ENCODE measurements at regions not wholly inside any gene's neighbourhood (a gene's known extent, or its start where the extent isn't known, plus 50 kb on each side); places are given as distances from the start of the nearest gene placed in this dataset.
"Not testable (repeated sequence)": the region's sequence is repeated elsewhere in the genome, so short reads cannot be mapped to it uniquely, and the experiment has no call there.

- Histone ChIP-seq H3K4me3 (ENCODE audit: low read depth, low read length, poor library complexity, severe bottlenecking) (no peak overlapping the region), H3K27ac (ENCODE audit: low read depth, low read length, poor library complexity, severe bottlenecking) (no peak overlapping the region), H3K36me3 (ENCODE audit: insufficient read depth, low read length, poor library complexity, severe bottlenecking) (no peaks in the 10 kb centered on the region), H3K4me1 (ENCODE audit: insufficient read depth, low read length, poor library complexity, severe bottlenecking) (no peaks in the 10 kb centered on the region), H3K27me3 (replicated peaks; ENCODE audit: insufficient read depth, low read depth, low read length, poor library complexity) (no peaks in the 10 kb centered on the region), H3K9me3 (ENCODE audit: low read depth, low read length, poor library complexity, severe bottlenecking) (no peaks in the 10 kb centered on the region)
- POLR2A ChIA-PET (ENCODE audit: low non-redundant PET): no interaction called here
- BruUV-seq (replicated peaks): no TSS peak
- DNase-seq (ENCODE audit: low spot score): no peak
- no peak for TF ChIP-seq EZH2 (IDR thresholded peaks at IDR 0.05; ENCODE audit: borderline replicate concordance, low read depth, low read length, poor library complexity, severe bottlenecking)
- no peak for TF ChIP-seq CTCF (conservative IDR thresholded peaks at IDR 0.05; ENCODE audit: low read depth, low read length)
- CTCF ChIA-PET: no interaction called here
- intact Hi-C loops (cut with micrococcal nuclease; ENCODE audit: unreplicated experiment): no loop called here
Observed at GRCh38 chr4:60463857-60464502, 736.1 kb upstream of the ADGRL3 start.

- Histone ChIP-seq H3K36me3 (ENCODE audit: insufficient read depth, low read length, poor library complexity, severe bottlenecking) (no peaks in the 10 kb centered on the region), H3K27me3 (replicated peaks; ENCODE audit: insufficient read depth, low read depth, low read length, poor library complexity) (no peaks in the 10 kb centered on the region), H3K9me3 (ENCODE audit: low read depth, low read length, poor library complexity, severe bottlenecking) (no peaks in the 10 kb centered on the region), H3K4me1 (ENCODE audit: insufficient read depth, low read length, poor library complexity, severe bottlenecking) (no peaks in the 10 kb centered on the region), H3K4me3 (ENCODE audit: low read depth, low read length, poor library complexity, severe bottlenecking) (no peak overlapping the region), H3K27ac (ENCODE audit: low read depth, low read length, poor library complexity, severe bottlenecking) (no peak overlapping the region)
- no peak for DNase-seq (ENCODE audit: low spot score)
- ChIA-PET CTCF (no interaction called here), POLR2A (ENCODE audit: low non-redundant PET) (no interaction called here)
- intact Hi-C loops (cut with micrococcal nuclease; ENCODE audit: unreplicated experiment): no loop called here
- TF ChIP-seq CTCF (conservative IDR thresholded peaks at IDR 0.05; ENCODE audit: low read depth, low read length) (no peak), EZH2 (IDR thresholded peaks at IDR 0.05; ENCODE audit: borderline replicate concordance, low read depth, low read length, poor library complexity, severe bottlenecking) (no peak)
- no TSS peak for BruUV-seq (replicated peaks)
Observed at GRCh38 chr4:60482921-60483351, 717.2 kb upstream of the ADGRL3 start.

GRCh38 chr4:60485276-60485675 is 714.9 kb upstream of the ADGRL3 start:
- TF ChIP-seq EZH2 (IDR thresholded peaks at IDR 0.05; ENCODE audit: borderline replicate concordance, low read depth, low read length, poor library complexity, severe bottlenecking) (no peak), CTCF (conservative IDR thresholded peaks at IDR 0.05; ENCODE audit: low read depth, low read length) (no peak)
- H3K27ac ChIP-seq (ENCODE audit: low read depth, low read length, poor library complexity, severe bottlenecking): no peak overlapping the region
- no peaks in the 10 kb centered on the region for H3K9me3 ChIP-seq (ENCODE audit: low read depth, low read length, poor library complexity, severe bottlenecking)
- no peaks in the 10 kb centered on the region for H3K27me3 ChIP-seq (replicated peaks; ENCODE audit: insufficient read depth, low read depth, low read length, poor library complexity)
- H3K4me1 ChIP-seq (ENCODE audit: insufficient read depth, low read length, poor library complexity, severe bottlenecking): no peaks in the 10 kb centered on the region
- BruUV-seq (replicated peaks): no TSS peak
- CTCF ChIA-PET: no interaction called here
- intact Hi-C loops (cut with micrococcal nuclease; ENCODE audit: unreplicated experiment): no loop called here
- peak; percentile 1 for DNase-seq (ENCODE audit: low spot score)
- POLR2A ChIA-PET (ENCODE audit: low non-redundant PET): no interaction called here
- H3K4me3 ChIP-seq (ENCODE audit: low read depth, low read length, poor library complexity, severe bottlenecking): no peak overlapping the region
- H3K36me3 ChIP-seq (ENCODE audit: insufficient read depth, low read length, poor library complexity, severe bottlenecking): no peaks in the 10 kb centered on the region

GRCh38 chr4:60487118-60487761 is 712.9 kb upstream of the ADGRL3 start:
- H3K36me3 ChIP-seq (ENCODE audit: insufficient read depth, low read length, poor library complexity, severe bottlenecking); H3K4me1 ChIP-seq (ENCODE audit: insufficient read depth, low read length, poor library complexity, severe bottlenecking); H3K9me3 ChIP-seq (ENCODE audit: low read depth, low read length, poor library complexity, severe bottlenecking); intact Hi-C loops (cut with micrococcal nuclease; ENCODE audit: unreplicated experiment); BruUV-seq (replicated peaks); CTCF ChIA-PET; H3K4me3 ChIP-seq (ENCODE audit: low read depth, low read length, poor library complexity, severe bottlenecking); H3K27ac ChIP-seq (ENCODE audit: low read depth, low read length, poor library complexity, severe bottlenecking); DNase-seq (ENCODE audit: low spot score); H3K27me3 ChIP-seq (replicated peaks; ENCODE audit: insufficient read depth, low read depth, low read length, poor library complexity); POLR2A ChIA-PET (ENCODE audit: low non-redundant PET): not testable (repeated sequence)
